GM18909 (cell line): ENCODE measurements at regions not wholly inside any gene's neighbourhood (a gene's known extent, or its start where the extent isn't known, plus 50 kb on each side); places are given as distances from the start of the nearest gene placed in this dataset.

Source experiments
- ATAC-seq: cut with Tn5 transposase; IDR thresholded peaks from one replicate; pipeline ENCODE4 v1.9.1; 2021; ENCODE audit warnings: mild to moderate bottlenecking; ENCODE audit not compliant: unreplicated experiment, poor library complexity

DNA sequence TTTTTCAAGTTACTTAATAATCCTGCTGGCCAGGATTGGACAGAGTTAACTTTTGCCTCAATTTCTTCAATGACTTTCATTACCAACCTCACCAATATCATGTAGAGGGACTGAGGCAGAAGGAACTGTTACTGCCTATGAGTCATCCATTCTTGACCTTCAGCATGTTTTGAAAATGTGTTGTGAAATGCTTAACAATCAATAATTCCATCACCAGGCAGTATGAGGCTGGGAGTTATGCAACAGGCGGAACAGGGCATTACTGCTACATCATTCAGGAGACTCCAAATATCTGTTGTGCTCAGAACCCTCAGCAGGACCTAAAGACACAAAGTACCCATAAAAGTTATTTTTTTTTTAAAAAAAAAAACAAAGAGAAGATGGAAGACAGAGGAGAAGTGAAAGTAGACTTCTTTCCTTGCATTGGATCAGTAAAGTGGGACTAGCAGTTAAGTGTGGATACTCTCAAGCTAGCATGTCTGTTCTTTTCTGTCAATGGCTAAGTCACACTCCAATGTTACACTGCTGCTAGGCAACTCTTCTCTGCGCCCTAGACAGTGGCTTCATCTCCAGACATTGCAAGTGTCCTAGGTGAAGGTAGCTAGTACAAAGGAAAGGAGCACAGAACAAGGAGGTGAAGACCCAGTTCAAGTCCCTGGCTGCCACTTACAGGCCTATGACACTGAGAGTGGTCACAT lies 184.9 kb upstream of the LPP start:
- ATAC-seq, result no peak

- ATAC-seq, result no peak
Measured at GRCh38 chr3:187969581-187969950, 184.4 kb upstream of the LPP start.

GRCh38 chr3:187970106-187970505 lies 183.9 kb upstream of the LPP start:
- no peak for ATAC-seq

GRCh38 chr3:187971629-187972028 lies 182.3 kb upstream of the LPP start:
- ATAC-seq, result no peak

DNA sequence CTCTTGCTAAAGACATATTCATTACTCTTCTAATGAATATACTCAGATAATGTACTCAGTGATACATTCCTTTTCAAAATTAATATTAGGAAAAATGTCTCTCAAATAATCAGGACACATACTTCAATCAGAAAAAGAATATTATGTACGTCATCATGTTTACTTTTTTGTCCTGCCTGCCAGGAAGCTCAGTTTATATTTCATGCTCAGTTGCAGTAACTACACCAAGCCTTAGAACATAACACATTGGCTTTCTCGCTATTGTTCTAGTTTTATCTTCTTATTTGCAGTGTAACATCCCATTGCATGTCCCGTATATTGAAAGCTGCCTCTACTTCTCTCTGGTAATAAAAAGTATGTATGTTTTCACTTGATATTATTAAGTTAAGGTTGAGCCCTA lies 181.5 kb upstream of the LPP start:
- ATAC-seq, result no peak

GRCh38 chr3:187973977-187974870 lies 179.7 kb upstream of the LPP start:
- ATAC-seq, result no peak

DNA sequence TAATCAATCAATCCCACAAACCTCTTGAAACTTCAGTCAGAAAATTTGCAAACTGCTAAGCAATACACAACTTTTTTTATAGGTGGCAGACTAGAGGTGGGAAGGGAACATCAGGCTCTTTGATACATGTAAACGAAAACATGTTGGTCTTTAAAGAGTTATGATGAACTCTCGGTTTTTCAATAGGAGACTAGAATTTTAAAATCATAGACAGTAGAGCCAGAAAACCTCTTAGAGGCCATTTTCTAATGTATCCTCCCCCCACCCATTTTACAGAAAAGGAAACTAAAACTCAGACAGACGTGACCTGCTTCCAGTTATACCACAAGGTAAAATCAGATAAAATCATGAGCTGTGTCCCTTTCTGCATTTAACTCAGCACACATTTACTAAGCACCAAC lies 179.1 kb upstream of the LPP start:
- ATAC-seq, result no peak

DNA sequence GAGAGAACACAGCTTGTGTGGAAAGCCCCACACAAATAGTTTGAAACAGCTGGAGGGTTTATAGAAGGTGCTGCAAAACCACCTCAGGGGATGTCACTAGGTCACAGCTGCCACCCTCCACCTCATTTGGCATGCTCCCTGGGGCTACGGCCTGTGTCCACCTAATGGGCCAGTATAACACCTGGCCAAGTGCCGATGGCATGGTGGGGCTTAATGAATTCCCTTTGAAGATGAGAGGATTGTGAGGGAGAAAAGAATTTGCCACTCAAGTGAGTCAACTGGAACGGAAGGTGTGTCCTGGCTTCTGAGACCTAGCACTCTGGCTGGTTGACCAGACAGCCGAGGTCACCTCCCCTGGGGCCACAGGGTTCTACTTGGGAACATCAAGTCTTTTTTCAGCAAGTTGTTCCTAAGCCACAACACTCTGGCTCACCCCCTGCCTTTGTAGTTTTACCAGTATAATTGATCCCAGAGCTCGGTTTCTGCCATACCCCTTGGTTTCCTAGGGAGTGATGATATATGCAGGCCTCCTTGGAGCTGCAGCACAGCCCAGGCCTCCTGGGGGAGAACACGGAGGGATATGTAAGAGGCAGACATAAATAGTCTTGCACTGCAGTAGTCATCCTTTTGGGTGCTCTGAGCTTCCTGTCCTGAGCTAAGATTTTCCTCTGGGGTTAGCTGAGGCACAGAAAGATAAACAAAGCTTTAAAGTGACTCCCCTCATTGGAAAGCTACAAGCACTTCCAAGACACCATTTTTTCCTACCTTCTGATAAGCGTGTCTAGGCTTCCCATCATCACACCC lies 178.2 kb upstream of the LPP start:
- no peak for ATAC-seq

- no peak for ATAC-seq
Measured at GRCh38 chr3:187976365-187976900, 177.5 kb upstream of the LPP start.

DNA sequence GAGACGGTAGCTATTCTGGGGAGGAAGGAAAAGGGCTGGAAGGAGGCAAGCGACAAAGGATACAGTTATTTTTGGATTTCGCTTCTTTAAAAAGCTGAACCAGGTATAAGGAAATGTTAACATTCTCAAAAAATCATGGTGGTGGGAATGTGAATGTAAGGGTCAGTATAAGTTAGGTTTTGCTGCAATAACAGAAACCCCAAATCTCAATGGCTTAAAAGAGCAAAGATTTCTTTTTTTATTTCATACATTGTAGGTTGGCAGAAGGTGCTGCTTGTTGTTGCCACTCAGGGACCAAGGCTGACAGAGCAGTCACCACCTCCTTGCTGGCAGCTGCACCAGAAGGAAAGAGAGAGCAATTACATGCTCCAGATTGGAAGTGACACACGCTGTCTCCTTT lies 176.3 kb upstream of the LPP start:
- ATAC-seq, result no peak

GRCh38 chr3:187978433-187979011 lies 175.4 kb upstream of the LPP start:
- ATAC-seq, result no peak

DNA sequence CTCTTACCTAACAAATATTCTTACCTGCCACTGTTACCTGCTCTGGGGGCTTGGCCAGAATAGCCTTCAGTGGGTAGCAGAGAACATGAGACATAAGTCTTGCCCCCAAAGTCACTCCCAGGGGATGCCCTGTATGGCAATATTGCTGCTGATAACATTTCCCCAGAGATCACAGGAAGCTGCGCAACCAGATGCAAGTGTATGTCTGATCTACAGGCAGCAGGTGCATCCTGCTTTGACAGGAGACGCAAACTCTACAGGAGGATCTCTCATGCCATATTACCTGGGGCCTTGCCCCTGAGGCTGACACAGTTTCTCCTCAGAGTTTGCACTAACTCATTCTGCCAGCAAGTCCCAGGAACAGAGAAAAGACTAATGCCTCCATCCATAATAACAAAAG lies 174.4 kb upstream of the LPP start:
- no peak for ATAC-seq

DNA sequence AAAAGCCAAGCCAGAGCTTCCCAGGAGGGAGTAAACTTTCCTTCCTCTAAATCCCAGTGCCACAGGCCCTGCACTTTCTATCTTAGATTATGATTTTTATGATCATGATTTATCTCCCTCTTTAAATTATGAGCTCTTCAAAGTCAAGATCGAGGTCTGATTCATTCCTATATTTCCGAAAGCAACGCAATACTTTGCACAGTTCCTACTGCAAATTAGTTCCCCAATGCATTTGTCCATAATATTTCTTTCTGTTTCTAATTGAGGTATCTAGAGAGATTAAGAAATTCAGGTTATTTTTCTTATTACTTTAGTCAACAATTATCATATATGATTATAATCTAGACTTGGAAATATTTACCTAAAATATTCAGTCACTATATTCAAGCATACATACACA lies 173.1 kb upstream of the LPP start:
- no peak for ATAC-seq

- no peak for ATAC-seq
Measured at GRCh38 chr3:187982142-187982541, 171.8 kb upstream of the LPP start.

DNA sequence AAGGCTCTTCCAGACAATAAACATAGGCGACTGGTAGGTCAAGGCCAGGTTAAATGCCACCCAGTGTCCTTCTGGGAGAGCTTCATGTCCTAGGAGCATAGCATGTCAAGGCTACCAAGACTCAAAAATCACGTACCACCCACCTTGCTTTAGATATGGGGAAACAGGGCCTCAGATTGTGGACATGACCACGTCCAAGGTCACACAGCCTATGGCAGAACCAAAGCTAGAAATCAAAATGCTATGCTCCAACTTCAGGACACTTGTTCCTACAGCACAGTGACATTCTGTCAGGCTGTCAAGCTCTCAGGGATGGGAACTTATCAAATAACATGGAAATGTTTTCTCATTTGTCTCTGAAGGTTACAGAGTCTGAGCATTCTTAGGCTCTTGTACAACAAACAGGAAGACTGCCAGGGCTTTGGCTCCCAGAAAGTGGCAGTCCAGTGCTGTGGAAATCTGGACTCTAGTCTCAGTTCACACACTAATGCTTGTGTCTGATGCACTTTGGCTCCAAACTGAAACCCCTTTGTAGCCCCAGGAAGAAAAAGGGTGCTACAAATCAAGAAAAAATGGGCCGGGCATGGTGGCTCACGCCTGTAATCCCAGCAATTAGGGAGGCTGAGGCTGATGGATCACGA lies 170.4 kb upstream of the LPP start:
- no peak for ATAC-seq

GRCh38 chr3:187985647-187986046 lies 168.3 kb upstream of the LPP start:
- no peak for ATAC-seq

GRCh38 chr3:187986514-187986934 lies 167.4 kb upstream of the LPP start:
- no peak for ATAC-seq

DNA sequence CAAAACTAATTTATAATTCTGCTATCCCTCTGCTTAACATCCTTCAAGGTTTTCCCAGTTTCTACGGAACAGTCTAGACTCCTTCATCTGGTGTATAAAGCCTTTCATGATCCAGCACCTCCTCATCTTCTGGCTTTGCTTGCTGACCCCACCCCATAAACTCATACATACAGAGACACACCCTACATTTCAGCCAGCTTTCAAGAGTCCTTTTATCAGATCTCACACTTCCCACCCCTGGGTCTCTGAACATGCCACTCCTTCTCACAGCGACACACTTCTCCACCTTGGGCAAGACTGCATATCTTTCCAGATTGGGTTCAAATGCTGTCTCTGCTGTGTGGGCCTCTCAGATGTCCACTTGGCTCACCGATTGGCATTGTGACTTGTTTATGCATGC lies 166.8 kb upstream of the LPP start:
- no peak for ATAC-seq

GRCh38 chr3:187987924-187988323 lies 166.0 kb upstream of the LPP start:
- no peak for ATAC-seq

GRCh38 chr3:187989575-187990153 lies 164.3 kb upstream of the LPP start:
- no peak for ATAC-seq
